ENCODE measurements at regions not wholly inside any gene's neighbourhood (a gene's known extent, or its start where the extent isn't known, plus 50 kb on each side); places are given as distances from the start of the nearest gene placed in this dataset.

DNA sequence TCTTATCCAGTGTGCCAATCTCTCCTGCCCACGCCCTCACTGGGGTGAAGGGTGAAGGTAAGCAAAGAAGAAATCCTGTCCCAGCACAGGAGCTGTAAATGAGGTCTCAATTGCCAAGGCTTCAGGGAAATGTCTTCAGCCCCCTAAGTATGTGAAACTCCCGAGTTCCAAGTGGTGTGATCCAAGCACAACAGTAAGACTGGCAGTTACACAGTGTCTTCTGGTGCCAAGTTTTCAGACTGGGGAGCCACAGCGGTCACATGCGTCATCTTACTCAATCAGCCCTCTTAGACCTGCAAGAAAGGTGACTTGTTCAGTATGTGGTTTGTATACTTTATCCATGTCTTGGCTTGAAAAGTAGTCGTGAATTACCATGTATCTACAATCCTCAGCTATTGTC lies 55.0 kb upstream of the SPRED2 start:
- H3K4me3 ChIP-seq: no peak overlapping the region
- H3K36me3 ChIP-seq: no peaks in the 10 kb centered on the region
- DNase-seq (ENCODE audit: low spot score in 2 of 2): no peak
- no peaks in the 10 kb centered on the region for H3K9me3 ChIP-seq
- 75% methylated on average over 5 of the region's 5 CpGs for WGBS
- H3K27ac ChIP-seq: no peak overlapping the region
- no peaks in the 10 kb centered on the region for H3K4me1 ChIP-seq
- TF ChIP-seq POLR2A (IDR thresholded peaks at IDR 0.05): no peak
- TF ChIP-seq EP300 (IDR thresholded peaks at IDR 0.05): no peak
- no peak for TF ChIP-seq POLR2AphosphoS5 (IDR thresholded peaks at IDR 0.05)
- TF ChIP-seq, protein P1, sequence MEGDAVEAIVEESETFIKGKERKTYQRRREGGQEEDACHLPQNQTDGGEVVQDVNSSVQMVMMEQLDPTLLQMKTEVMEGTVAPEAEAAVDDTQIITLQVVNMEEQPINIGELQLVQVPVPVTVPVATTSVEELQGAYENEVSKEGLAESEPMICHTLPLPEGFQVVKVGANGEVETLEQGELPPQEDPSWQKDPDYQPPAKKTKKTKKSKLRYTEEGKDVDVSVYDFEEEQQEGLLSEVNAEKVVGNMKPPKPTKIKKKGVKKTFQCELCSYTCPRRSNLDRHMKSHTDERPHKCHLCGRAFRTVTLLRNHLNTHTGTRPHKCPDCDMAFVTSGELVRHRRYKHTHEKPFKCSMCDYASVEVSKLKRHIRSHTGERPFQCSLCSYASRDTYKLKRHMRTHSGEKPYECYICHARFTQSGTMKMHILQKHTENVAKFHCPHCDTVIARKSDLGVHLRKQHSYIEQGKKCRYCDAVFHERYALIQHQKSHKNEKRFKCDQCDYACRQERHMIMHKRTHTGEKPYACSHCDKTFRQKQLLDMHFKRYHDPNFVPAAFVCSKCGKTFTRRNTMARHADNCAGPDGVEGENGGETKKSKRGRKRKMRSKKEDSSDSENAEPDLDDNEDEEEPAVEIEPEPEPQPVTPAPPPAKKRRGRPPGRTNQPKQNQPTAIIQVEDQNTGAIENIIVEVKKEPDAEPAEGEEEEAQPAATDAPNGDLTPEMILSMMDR (IDR thresholded peaks at IDR 0.05): no peak
- H3K27me3 ChIP-seq: no peaks in the 10 kb centered on the region

DNA sequence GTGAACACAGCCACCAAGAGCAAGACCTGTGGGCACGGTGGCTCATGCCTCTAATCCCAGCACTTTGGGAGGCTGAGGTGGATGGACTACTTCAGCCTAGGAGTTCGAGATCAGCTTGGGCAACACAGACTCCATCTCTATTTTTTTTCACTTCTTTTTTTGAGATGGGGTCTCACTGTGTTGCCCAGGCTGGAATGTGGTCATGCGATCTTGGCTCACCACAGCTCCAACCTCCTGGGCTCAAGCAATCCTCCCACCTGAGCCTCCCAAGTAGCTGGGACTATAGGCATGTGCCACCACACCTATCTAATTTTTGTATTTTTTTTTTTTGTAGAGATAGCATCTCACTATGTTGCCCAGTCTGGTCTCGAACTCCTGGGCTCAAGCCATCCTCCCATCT lies 54.4 kb upstream of the SPRED2 start:
- no peak for TF ChIP-seq EP300 (IDR thresholded peaks at IDR 0.05)
- TF ChIP-seq POLR2AphosphoS5 (IDR thresholded peaks at IDR 0.05): no peak
- TF ChIP-seq, protein P1 (IDR thresholded peaks at IDR 0.05): no peak
- TF ChIP-seq POLR2A (IDR thresholded peaks at IDR 0.05): no peak
- Histone ChIP-seq H3K36me3 (no peaks in the 10 kb centered on the region), H3K27me3 (no peaks in the 10 kb centered on the region), H3K4me1 (no peaks in the 10 kb centered on the region), H3K9me3 (no peaks in the 10 kb centered on the region), H3K4me3 (no peak overlapping the region), H3K27ac (no peak overlapping the region)
- no peak for DNase-seq (ENCODE audit: low spot score in 2 of 2)
- 87% methylated on average over 4 of the region's 4 CpGs for WGBS

DNA sequence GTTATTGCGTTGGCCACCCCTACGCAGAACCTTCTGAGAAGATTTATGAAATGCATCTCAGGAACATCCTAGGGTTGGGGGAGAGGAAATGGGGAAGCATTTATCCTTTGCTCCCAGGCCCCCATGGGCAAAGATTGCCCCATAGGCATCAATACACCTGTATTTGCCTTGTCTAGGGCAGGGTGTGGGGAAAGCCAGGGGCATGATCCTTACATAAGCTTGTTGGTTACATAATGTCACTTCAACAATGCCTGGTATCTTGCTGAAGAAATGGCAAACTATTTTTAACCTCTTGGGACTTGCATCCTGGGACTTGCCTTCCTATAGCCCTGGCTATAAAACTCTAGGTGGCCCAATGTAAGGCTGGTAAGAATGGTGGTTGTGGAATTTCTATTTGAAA lies 53.9 kb upstream of the SPRED2 start:
- Histone ChIP-seq H3K9me3 (no peaks in the 10 kb centered on the region), H3K36me3 (no peaks in the 10 kb centered on the region), H3K27me3 (no peaks in the 10 kb centered on the region), H3K27ac (no peak overlapping the region), H3K4me3 (no peak overlapping the region), H3K4me1 (no peaks in the 10 kb centered on the region)
- no peak for DNase-seq (ENCODE audit: low spot score in 2 of 2)
- 100% methylated on average over 2 of the region's 2 CpGs for WGBS
- TF ChIP-seq POLR2A (IDR thresholded peaks at IDR 0.05): no peak
- TF ChIP-seq, protein P1 (IDR thresholded peaks at IDR 0.05): no peak
- no peak for TF ChIP-seq POLR2AphosphoS5 (IDR thresholded peaks at IDR 0.05)
- no peak for TF ChIP-seq EP300 (IDR thresholded peaks at IDR 0.05)

DNA sequence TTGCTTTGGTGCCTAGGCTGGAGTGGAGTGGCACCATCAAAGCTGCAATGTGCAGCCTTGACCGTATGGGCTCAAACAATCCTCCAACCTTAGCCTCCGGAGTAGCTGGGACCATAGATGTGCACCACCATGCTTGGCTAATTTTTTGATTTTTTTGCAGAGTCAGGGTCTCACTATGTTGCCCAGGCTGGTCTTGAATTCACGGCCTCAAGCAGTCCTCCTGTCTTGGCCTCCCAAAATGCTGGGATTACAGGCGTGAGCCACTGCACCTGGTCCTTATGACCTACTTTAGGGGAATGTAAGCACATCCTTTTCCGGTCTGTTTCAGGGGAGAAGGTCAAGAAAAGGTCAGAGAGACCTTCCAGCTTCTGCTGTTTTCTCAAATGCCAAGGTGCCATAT lies 53.4 kb upstream of the SPRED2 start:
- TF ChIP-seq, protein P1 (IDR thresholded peaks at IDR 0.05): no peak
- TF ChIP-seq POLR2A (IDR thresholded peaks at IDR 0.05): no peak
- no peak for TF ChIP-seq POLR2AphosphoS5 (IDR thresholded peaks at IDR 0.05)
- no peak for TF ChIP-seq EP300 (IDR thresholded peaks at IDR 0.05)
- Histone ChIP-seq H3K4me1 (no peaks in the 10 kb centered on the region), H3K4me3 (no peak overlapping the region), H3K36me3 (no peaks in the 10 kb centered on the region), H3K27me3 (no peaks in the 10 kb centered on the region), H3K27ac (no peak overlapping the region), H3K9me3 (no peaks in the 10 kb centered on the region)
- 91% methylated on average over 5 of the region's 5 CpGs for WGBS
- no peak for DNase-seq (ENCODE audit: low spot score in 2 of 2)

DNA sequence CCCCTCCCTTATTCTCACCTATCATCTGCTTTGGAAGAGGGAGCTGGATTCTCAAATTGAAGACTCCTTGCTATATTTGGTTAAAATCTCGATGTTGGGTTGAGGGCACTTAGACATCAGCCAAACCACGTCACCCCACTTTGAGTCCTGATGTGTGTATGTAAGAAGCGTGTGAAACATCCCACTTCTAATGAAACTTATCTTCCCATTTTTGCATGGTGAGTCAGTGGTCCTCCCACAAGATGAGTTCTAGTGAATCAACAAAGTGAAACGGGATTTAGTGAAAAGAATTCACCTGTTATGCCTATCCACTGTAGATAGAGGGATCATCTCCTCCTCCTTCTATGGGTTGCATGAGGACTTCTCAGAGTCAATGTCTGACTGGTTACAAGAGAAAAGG lies 51.4 kb upstream of the SPRED2 start:
- no peaks in the 10 kb centered on the region for H3K4me1 ChIP-seq
- DNase-seq (ENCODE audit: low spot score in 2 of 2): no peak
- H3K9me3 ChIP-seq: no peaks in the 10 kb centered on the region
- H3K4me3 ChIP-seq: no peak overlapping the region
- no peak for TF ChIP-seq POLR2AphosphoS5 (IDR thresholded peaks at IDR 0.05)
- TF ChIP-seq, protein P1 (IDR thresholded peaks at IDR 0.05): no peak
- no peak for TF ChIP-seq POLR2A (IDR thresholded peaks at IDR 0.05)
- TF ChIP-seq EP300 (IDR thresholded peaks at IDR 0.05): no peak
- H3K27ac ChIP-seq: no peak overlapping the region
- no peaks in the 10 kb centered on the region for H3K27me3 ChIP-seq
- no peaks in the 10 kb centered on the region for H3K36me3 ChIP-seq
- WGBS: 91% methylated on average over 4 of the region's 4 CpGs

All from suprapubic skin (tissue), 4 donors.